Pons (tissue), 1 donor: ENCODE measurements at regions not wholly inside any gene's neighbourhood (a gene's known extent, or its start where the extent isn't known, plus 50 kb on each side); places are given as distances from the start of the nearest gene placed in this dataset.

Source experiments
- DNase-seq: peaks from one replicate; pipeline ENCODE4 v3.0.0-alpha.2; 2016; ENCODE audit warnings: low spot score

- no peak for DNase-seq
These were observed 405.5 kb downstream of the EFNB2 start for GRCh38 chr13:106129993-106130392.

GRCh38 chr13:106129273-106129672 lies 406.2 kb downstream of the EFNB2 start:
- no peak for DNase-seq

GRCh38 chr13:106122234-106122633 lies 413.2 kb downstream of the EFNB2 start:
- no peak for DNase-seq

DNA sequence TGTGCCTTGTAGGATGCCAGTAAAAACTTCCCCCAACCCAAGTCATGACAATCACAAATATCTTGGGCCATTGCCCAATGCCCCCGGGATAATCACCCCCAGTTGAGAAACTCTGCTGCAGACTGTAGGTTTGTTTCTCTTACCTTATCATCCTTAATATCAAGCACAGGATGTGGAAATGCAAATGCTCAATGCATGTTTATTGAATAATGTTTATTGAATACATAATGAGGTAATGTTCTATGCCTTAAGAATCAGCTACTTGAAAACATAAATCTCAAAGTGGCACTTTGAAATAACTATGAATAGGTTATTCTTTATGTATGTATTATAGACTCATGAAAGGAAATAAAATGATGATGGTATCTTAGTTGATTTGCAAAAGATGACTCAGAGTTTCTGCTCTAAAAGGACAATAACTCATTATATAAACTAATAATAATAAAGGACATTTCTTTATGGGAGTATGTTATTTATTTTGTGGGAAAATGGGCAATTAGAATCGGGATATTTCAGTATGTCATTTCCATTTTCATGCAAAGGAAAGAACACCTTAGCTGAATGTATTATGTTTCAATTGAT lies 414.2 kb downstream of the EFNB2 start:
- DNase-seq, result no peak

- DNase-seq, result no peak
These were observed 416.5 kb downstream of the EFNB2 start for GRCh38 chr13:106118996-106119395.

- no peak for DNase-seq
These were observed 417.4 kb downstream of the EFNB2 start for GRCh38 chr13:106118050-106118449.

- DNase-seq, result no peak
These were observed 417.8 kb downstream of the EFNB2 start for GRCh38 chr13:106117640-106118039.

- no peak for DNase-seq
These were observed 418.4 kb downstream of the EFNB2 start for GRCh38 chr13:106117035-106117434.

- no peak for DNase-seq
These were observed 420.4 kb downstream of the EFNB2 start for GRCh38 chr13:106115081-106115480.

GRCh38 chr13:106113796-106114195 lies 421.7 kb downstream of the EFNB2 start:
- DNase-seq, result no peak

GRCh38 chr13:106112191-106112590 lies 423.3 kb downstream of the EFNB2 start:
- no peak for DNase-seq

DNA sequence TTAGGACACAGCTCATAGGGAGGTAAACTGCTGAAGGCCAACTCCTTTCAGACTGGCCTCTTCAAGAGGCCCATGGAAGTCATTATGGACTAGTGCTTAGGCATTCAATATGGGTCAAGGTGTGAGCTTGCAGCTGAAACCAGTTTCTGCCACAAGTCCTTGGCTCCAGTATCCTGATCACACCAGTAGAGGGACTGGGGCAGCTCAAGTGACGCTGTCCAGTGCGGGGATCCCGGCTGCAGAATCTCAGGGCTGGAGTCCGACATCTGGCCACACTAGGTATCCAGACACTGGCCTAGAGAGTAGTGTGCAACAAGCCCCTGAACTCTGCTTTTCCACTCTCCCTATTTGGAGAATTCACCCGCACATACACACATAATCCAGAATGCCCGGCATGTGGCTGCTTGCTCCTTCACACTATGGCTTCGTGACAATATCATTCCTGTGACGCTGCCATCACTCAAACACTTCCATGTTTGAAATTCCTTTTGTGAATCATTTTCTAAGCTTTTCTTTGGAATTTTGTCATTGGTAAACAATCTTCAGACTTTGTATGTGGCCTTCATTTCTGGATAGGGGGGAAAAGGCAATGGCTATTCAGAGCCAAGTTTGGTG lies 425.1 kb downstream of the EFNB2 start:
- DNase-seq, result no peak

DNA sequence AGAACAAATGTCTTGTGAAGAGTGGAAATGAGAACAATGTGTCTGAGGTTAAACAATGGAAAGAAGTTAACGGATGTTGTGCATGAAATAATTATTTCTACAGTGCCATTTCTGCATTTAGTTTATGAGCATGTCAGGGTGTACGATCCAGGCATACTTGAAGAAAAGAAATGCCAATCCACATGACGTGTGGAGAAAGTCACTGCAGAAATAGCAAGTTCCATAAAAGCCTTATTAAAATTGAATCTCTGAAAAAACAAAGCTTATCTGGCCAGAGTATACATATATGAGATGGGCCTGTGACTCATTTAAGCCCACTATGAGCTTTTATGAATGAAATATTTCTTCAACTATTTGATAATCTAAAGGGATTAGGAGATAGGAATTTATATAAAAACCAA lies 426.1 kb downstream of the EFNB2 start:
- DNase-seq, result no peak

GRCh38 chr13:106108346-106108745 lies 427.1 kb downstream of the EFNB2 start:
- DNase-seq, result no peak

GRCh38 chr13:106107061-106107460 lies 428.4 kb downstream of the EFNB2 start:
- no peak for DNase-seq

- DNase-seq, result no peak
These were observed 430.3 kb downstream of the EFNB2 start for GRCh38 chr13:106105153-106105552.

- DNase-seq, result no peak
These were observed 431.1 kb downstream of the EFNB2 start for GRCh38 chr13:106104281-106104901.

- no peak for DNase-seq
These were observed 431.7 kb downstream of the EFNB2 start for GRCh38 chr13:106103779-106104178.

DNA sequence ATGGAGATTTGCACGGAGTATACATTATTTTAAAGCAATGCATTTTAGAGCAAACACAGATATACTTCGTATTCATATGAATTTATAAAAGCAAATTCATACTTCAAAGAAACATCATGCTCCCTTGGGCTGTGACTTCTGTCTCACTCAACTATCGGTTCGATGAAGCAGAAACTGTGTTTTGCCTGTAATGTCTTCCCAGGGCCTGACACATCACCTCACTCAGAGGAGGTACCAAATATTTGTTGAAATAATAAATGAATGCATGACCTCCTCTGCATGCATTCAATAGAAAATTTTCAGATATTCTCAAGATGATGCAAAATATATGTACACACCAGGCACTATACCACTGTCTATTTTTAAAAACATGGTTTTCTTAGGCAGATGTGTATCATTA lies 432.7 kb downstream of the EFNB2 start:
- DNase-seq, result no peak

DNA sequence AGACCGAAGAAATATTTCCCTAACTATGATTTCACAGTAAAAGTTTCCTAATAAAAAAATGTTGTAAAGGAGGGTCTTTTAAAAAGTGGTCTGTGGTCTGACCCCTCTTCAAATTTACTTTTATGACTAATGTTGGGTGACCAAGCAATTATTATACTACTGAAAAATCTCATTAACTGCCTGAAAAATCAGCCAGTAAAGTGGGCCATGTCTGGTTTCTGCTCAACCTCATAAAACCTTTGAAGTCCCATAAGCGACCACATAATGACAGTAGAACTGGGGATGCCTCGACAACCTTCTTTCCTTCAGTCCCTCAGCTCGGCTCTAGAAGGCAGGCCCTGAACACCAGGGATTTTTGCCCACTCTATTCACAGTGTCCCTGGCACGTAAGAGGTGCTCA lies 434.3 kb downstream of the EFNB2 start:
- DNase-seq, result no peak

DNA sequence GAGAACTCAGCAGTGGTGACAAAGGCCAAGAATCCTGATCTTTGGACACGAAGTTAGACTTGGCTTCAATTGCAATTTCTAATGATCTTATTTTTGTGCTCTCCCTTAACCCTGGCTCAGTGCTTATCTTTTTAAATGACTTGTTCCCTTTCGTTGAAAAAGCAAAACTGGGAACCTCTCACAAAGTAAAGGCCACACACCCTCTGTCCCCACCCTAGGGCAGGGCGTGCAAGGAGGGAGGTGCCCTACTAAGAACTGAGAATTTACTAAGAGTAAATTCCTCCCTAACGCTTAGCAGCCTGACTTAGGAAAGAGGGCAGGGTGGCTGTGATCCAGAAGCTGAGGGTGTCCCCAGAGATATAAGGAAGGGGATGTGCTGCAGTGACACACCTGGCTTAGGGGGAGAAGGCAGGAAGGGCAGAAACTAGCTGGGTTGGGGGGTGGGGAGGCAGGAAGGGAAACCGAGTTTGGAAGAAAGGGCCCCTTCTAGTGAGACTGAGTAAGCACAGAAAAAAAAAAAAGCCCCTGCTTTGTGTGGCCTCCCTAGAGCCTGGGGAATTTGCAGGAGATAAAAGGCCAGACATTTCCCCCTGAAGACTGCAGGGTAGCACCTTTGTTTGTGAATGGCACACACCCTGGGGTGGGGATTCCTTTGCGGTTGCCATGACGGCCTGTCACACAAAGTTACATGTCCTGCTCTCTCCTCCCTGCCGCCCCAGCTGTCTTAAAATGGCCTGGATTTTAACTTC lies 435.1 kb downstream of the EFNB2 start:
- DNase-seq, result no peak

DNA sequence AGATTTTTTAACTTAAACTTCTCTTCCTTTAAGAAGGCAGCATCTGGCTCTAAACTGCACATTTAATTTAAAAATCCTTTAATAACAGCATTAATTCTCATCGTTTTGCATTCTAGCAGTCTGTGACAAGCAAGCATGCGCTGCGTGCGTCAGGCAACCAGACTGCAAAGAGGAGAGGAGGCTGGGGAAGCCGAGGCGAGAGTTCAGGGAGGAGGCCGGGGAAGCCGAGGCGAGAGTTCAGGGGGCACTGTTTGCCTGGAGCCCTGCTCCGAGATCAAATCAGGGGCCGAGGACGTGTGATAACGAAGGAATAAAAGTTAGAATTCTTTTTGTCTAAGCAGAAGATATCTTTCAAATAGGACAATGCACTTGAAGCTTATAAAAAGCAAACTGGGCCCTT lies 435.7 kb downstream of the EFNB2 start:
- DNase-seq, result no peak

DNA sequence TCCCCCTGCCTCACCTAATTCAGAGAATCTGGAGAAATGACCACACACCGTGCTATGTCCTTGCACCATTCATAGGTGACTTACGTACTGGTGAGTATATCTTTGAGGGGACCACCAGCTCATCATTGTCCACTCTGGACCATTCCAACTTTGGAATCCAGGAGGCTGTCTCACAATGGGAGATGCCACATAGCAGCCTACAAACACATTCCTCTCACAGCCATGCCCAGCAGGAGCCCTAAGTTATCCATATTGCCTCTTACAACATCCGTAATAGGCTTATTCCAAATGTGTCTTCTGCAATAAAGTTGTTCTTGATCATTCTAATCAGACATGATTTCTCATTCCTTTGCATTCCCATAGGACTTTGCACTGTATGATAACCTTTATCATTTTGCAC lies 436.7 kb downstream of the EFNB2 start:
- DNase-seq, result no peak
